ENCODE measurements at regions not wholly inside any gene's neighbourhood (a gene's known extent, or its start where the extent isn't known, plus 50 kb on each side); places are given as distances from the start of the nearest gene placed in this dataset.
A peak's percentile ranks its signal among the peaks of the same experiment; 100 is the strongest.

DNA sequence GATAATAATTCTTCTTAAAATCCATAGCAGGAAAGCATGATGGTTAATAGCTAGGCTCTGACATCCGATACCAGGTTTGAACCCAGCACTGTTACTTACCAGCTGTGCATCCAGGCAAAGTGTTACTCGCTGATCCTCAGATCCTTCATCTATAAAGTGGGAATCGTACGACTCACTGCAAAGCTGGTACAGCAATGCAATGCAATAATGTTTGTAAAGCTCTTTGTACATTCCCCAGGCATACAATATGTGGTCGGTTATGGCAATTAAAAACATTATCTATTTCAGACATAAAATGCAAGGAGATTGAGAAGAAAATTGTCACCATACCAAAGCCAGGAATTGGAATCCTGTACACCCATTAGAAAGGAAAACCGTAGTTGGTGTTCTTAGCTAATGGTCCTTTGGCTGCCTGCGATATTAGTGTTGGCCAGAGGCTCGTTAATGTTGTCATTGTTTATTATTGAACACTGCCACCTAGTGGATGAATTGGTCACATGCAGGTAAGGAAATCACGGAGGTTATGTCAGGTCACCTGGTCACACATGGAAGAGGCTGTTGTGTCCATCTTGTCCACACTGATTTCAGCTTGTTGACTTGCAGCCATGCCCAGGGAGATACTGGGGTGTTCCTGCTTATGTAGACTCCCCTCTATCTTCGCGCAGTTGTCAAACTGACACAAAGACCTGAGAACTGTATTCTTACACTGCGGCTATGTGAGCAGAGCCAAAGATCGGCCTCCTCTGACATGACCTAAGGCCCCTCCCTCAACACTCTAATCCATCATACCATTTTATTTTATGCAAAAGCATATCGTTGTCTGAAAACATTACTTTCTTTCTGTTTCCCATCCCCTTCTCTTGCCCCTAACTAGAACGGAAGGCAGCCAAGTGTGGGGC is 87.5 kb upstream of the PPP2R2B start:
- TF ChIP-seq, protein P1, sequence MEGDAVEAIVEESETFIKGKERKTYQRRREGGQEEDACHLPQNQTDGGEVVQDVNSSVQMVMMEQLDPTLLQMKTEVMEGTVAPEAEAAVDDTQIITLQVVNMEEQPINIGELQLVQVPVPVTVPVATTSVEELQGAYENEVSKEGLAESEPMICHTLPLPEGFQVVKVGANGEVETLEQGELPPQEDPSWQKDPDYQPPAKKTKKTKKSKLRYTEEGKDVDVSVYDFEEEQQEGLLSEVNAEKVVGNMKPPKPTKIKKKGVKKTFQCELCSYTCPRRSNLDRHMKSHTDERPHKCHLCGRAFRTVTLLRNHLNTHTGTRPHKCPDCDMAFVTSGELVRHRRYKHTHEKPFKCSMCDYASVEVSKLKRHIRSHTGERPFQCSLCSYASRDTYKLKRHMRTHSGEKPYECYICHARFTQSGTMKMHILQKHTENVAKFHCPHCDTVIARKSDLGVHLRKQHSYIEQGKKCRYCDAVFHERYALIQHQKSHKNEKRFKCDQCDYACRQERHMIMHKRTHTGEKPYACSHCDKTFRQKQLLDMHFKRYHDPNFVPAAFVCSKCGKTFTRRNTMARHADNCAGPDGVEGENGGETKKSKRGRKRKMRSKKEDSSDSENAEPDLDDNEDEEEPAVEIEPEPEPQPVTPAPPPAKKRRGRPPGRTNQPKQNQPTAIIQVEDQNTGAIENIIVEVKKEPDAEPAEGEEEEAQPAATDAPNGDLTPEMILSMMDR (IDR thresholded peaks at IDR 0.05; ENCODE audit: unreplicated experiment), result peak; percentile 97
- H3K36me3 Mint-ChIP-seq (ENCODE audit: low read depth, unreplicated experiment), result no peaks in the 10 kb centered on the region
- H3K9me3 Mint-ChIP-seq (ENCODE audit: unreplicated experiment), result no peaks in the 10 kb centered on the region
- no peaks in the 10 kb centered on the region for H3K4me1 Mint-ChIP-seq (ENCODE audit: unreplicated experiment)
- no peak overlapping the region for H3K4me3 Mint-ChIP-seq (ENCODE audit: unreplicated experiment)
- no peak overlapping the region for H3K27ac Mint-ChIP-seq (ENCODE audit: unreplicated experiment)
- H3K27me3 Mint-ChIP-seq (ENCODE audit: unreplicated experiment), result peaks cover 4% of the 10 kb centered on the region
- peak; percentile 69 for DNase-seq (ENCODE audit: low spot score)

DNA sequence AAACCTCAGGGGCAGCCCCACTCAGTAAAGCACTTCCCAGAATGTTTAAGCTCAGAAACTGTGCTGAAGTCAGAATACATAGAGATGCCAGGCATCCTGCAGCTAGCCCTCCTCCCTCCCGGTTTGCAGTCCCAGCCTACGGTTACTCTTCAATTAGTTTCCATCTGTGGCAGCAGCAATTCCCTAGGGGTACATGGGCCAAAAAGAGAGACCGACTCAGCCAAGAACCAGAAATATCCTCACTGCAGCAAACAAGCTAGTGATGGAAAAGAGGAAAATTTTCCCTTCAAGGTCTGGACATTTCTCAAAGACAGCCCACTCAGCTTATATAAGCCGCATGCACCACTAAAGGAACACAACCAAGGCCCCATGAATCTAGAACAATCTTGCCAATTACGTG is 89.1 kb upstream of the PPP2R2B start:
- H3K36me3 Mint-ChIP-seq (ENCODE audit: low read depth, unreplicated experiment), result no peaks in the 10 kb centered on the region
- H3K9me3 Mint-ChIP-seq (ENCODE audit: unreplicated experiment), result no peaks in the 10 kb centered on the region
- TF ChIP-seq, protein P1 (IDR thresholded peaks at IDR 0.05; ENCODE audit: unreplicated experiment), result no peak
- no peaks in the 10 kb centered on the region for H3K4me1 Mint-ChIP-seq (ENCODE audit: unreplicated experiment)
- H3K27me3 Mint-ChIP-seq (ENCODE audit: unreplicated experiment), result peaks cover 4% of the 10 kb centered on the region
- H3K27ac Mint-ChIP-seq (ENCODE audit: unreplicated experiment), result no peak overlapping the region
- DNase-seq (ENCODE audit: low spot score), result no peak
- H3K4me3 Mint-ChIP-seq (ENCODE audit: unreplicated experiment), result no peak overlapping the region

DNA sequence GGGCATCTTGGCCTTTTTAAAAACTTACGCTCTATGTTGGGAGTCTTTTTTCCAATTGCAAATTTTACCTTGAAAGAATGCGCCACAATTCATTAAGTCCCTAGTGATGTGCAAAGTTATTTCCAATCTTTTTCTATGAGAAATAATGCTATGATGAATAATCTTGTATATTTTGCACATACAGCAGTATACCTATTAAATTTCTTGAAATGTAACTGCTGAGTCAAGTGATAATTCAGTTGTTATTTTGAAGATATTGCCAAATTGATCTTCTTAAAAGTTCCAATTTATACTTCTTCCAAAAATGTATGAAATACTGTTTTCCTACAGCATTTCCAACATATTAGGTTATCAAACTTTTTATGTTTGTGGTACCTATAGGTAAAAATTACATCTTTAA is 92.8 kb upstream of the PPP2R2B start:
- no peaks in the 10 kb centered on the region for H3K9me3 Mint-ChIP-seq (ENCODE audit: unreplicated experiment)
- no peaks in the 10 kb centered on the region for H3K4me1 Mint-ChIP-seq (ENCODE audit: unreplicated experiment)
- TF ChIP-seq, protein P1 (IDR thresholded peaks at IDR 0.05; ENCODE audit: unreplicated experiment), result no peak
- H3K27me3 Mint-ChIP-seq (ENCODE audit: unreplicated experiment), result peaks cover 4% of the 10 kb centered on the region
- H3K27ac Mint-ChIP-seq (ENCODE audit: unreplicated experiment), result no peak overlapping the region
- H3K4me3 Mint-ChIP-seq (ENCODE audit: unreplicated experiment), result no peak overlapping the region
- H3K36me3 Mint-ChIP-seq (ENCODE audit: low read depth, unreplicated experiment), result no peaks in the 10 kb centered on the region
- no peak for DNase-seq (ENCODE audit: low spot score)

DNA sequence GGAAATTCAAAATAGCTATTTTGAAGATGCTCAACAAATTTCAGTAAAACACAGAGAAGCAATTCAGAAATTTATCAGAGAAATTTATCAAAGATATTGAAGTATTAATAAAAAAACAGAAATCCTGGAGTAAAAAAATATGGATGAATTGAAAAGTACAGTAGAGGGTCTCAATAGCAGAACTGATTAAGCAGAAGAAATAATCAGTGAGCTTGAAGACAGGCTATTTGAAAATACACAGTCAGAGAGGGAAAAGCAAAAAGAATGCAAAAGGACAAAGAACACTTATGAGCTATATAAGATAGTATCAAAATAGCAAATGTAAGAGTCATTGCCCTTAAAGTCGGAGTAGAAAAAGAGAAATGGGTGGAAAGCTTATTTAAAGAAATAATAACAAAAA is 107.9 kb upstream of the PPP2R2B start:
- no peaks in the 10 kb centered on the region for H3K36me3 Mint-ChIP-seq (ENCODE audit: low read depth, unreplicated experiment)
- no peak overlapping the region for H3K4me3 Mint-ChIP-seq (ENCODE audit: unreplicated experiment)
- no peaks in the 10 kb centered on the region for H3K27me3 Mint-ChIP-seq (ENCODE audit: unreplicated experiment)
- TF ChIP-seq, protein P1 (IDR thresholded peaks at IDR 0.05; ENCODE audit: unreplicated experiment), result no peak
- no peak overlapping the region for H3K27ac Mint-ChIP-seq (ENCODE audit: unreplicated experiment)
- no peaks in the 10 kb centered on the region for H3K4me1 Mint-ChIP-seq (ENCODE audit: unreplicated experiment)
- H3K9me3 Mint-ChIP-seq (ENCODE audit: unreplicated experiment), result no peaks in the 10 kb centered on the region
- no peak for DNase-seq (ENCODE audit: low spot score)

DNA sequence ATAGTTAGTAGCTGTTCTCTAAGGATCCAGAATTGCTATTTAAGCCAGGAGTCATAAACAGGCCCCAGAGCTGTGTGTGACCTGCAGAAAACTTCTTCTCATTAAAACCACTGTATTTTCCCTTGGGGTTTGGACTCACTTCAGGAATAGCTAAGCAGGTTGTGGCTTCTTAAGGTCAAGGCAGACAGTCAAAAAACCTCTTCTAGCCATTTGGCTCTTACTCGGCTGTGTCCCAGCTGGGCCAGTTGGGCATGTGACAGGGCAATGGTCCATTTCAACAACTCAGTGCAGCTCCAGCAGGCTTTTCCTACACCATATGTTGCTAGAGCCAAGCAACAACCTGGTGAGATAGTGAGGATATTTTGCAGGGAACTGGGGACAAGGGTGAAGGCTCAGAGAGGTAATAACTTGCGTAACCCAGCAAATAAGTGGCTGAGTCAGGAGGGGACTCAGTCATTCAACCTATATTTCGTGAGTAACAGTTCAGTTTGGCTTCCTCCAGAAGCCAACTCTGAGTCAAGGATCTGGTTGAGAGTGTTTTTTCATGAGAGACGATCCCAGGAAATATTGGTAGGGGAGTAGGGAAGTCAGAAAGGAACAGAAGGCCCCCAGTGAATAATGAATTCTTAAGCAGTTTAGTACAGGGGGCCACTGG is 115.4 kb upstream of the PPP2R2B start:
- DNase-seq (ENCODE audit: low spot score), result no peak
- TF ChIP-seq, protein P1 (IDR thresholded peaks at IDR 0.05; ENCODE audit: unreplicated experiment), result no peak

More for the DNA sequence above, 115.4 kb upstream of the PPP2R2B start:
- Mint-ChIP-seq H3K4me1 (ENCODE audit: unreplicated experiment) (no peaks in the 10 kb centered on the region), H3K27me3 (ENCODE audit: unreplicated experiment) (no peaks in the 10 kb centered on the region), H3K4me3 (ENCODE audit: unreplicated experiment) (no peak overlapping the region), H3K9me3 (ENCODE audit: unreplicated experiment) (no peaks in the 10 kb centered on the region), H3K36me3 (ENCODE audit: low read depth, unreplicated experiment) (no peaks in the 10 kb centered on the region), H3K27ac (ENCODE audit: unreplicated experiment) (no peak overlapping the region)

Measured in endothelial cell (in vitro differentiated cells).